H1 (cell line): ENCODE measurements at regions not wholly inside any gene's neighbourhood (a gene's known extent, or its start where the extent isn't known, plus 50 kb on each side); places are given as distances from the start of the nearest gene placed in this dataset.

Experiments used
- CTCF ChIA-PET: fragments of 300-600 bp; sonication (Branson Sonifier 250); formaldehyde crosslinking; loops from one replicate; lab custom pipeline; 2021; ENCODE audit not compliant: partially characterized antibody; lab: Charles Lee
- POLR2A ChIA-PET: fragments of 300-600 bp; sonication (Branson Sonifier 250); formaldehyde crosslinking; loops from one replicate; lab custom pipeline; 2021; ENCODE audit warnings: inconsistent platforms; ENCODE audit not compliant: partially characterized antibody; lab: Charles Lee
- DNase-seq, 2 experiments: peaks; one replicate each; pipeline versions ENCODE4 v3.0.0 to v3.0.0-alpha.2; 2010 to 2022; ENCODE audit warnings: low spot score in 2 of 2, low read depth in 1 of 2, mixed read lengths in 1 of 2
- FAIRE-seq: peaks from 2 replicates; lab custom pipeline; 2011; peaks lifted over from hg19 to GRCh38; lab: Jason Lieb, UNC
- H2AFZ ChIP-seq: 2 replicates; pipeline ENCODE4 v1.8.1; 2012; ENCODE audit warnings: low read length, inconsistent platforms
- H2AK5ac ChIP-seq: 2 replicates; pipeline ENCODE4 v1.6.1; 2013; ENCODE audit warnings: low read depth, low read length
- H2BK120ac ChIP-seq: replicated peaks from 2 replicates; pipeline ENCODE3; 2013; ENCODE audit warnings: low read depth, low read length, inconsistent platforms
- H2BK12ac ChIP-seq: 2 replicates; pipeline ENCODE4 v1.6.1; 2013; ENCODE audit warnings: low read depth, low read length
- H2BK15ac ChIP-seq: 2 replicates; pipeline ENCODE4 v1.6.1; 2013; ENCODE audit warnings: low read length
- H2BK20ac ChIP-seq: 2 replicates; pipeline ENCODE4 v1.6.1; 2013; ENCODE audit warnings: low read length
- H2BK5ac ChIP-seq: 2 replicates; pipeline ENCODE4 v1.6.1; 2013; ENCODE audit warnings: low read depth, low read length
- H3K14ac ChIP-seq: 2 replicates; pipeline ENCODE4 v1.6.1; 2013; ENCODE audit warnings: inconsistent platforms; ENCODE audit not compliant: insufficient read length
- H3K18ac ChIP-seq: 2 replicates; pipeline ENCODE4 v1.6.1; 2013; ENCODE audit warnings: low read length; ENCODE audit errors: extremely low read depth
- H3K23ac ChIP-seq: 2 replicates; pipeline ENCODE4 v1.6.1; 2013; ENCODE audit warnings: inconsistent platforms; ENCODE audit not compliant: insufficient read length
- H3K23me2 ChIP-seq: 2 replicates; pipeline ENCODE4 v1.6.1; 2013; ENCODE audit warnings: low read depth, low read length
- H3K27ac ChIP-seq: 2 replicates; pipeline ENCODE4 v1.6.1; 2011; ENCODE audit warnings: low read depth, low read length, inconsistent platforms
- H3K27me3 ChIP-seq, 4 experiments: replicated peaks in 1 of 4; 1 replicate in 1 of 4; 2 replicates in 3 of 4; pipeline versions ENCODE4 v1.6.1 to v1.8.1; 2011 to 2013; ENCODE audit warnings: low read length in 3 of 4, mild to moderate bottlenecking in 3 of 4, inconsistent platforms in 2 of 4, mixed read lengths in 2 of 4, moderate library complexity in 1 of 4; ENCODE audit not compliant: control insufficient read depth in 3 of 4, insufficient read depth in 3 of 4; ENCODE audit errors: extremely low read depth in 1 of 4
- H3K36me3 ChIP-seq, 4 experiments: 2 replicates each; pipeline versions ENCODE4 v1.6.1 to v1.8.1; 2011 to 2013; ENCODE audit warnings: mild to moderate bottlenecking in 4 of 4, low read length in 3 of 4, moderate library complexity in 2 of 4, control low read depth in 1 of 4, inconsistent platforms in 1 of 4; ENCODE audit not compliant: insufficient read depth in 4 of 4, control insufficient read depth in 2 of 4
- H3K4ac ChIP-seq: replicated peaks from 2 replicates; pipeline ENCODE3; 2013; ENCODE audit warnings: low read length, low read depth, mixed read lengths, inconsistent platforms; ENCODE audit not compliant: insufficient read length
- H3K4me1 ChIP-seq, 4 experiments: replicated peaks in 1 of 4; 1 replicate in 1 of 4; 2 replicates in 3 of 4; pipeline versions ENCODE4 v1.6.1 to v1.8.1; 2011 to 2013; ENCODE audit warnings: low read length in 3 of 4, inconsistent platforms in 2 of 4, mixed read lengths in 1 of 4; ENCODE audit not compliant: insufficient read depth in 4 of 4, control insufficient read depth in 3 of 4
- H3K4me2 ChIP-seq, 2 experiments: 2 replicates each; pipeline versions ENCODE4 v1.6.1 to v1.8.1; 2011 to 2013; ENCODE audit warnings: low read depth in 2 of 2, low read length in 2 of 2, control low read depth in 1 of 2, inconsistent platforms in 1 of 2, mild to moderate bottlenecking in 1 of 2; ENCODE audit not compliant: insufficient read depth in 1 of 2
- H3K4me3 ChIP-seq, 4 experiments: fragments of 200-600, 300-600 bp in 1 of 4; sonication (generic), shearing (Covaris generic), sonication (Bioruptor Twin) in 1 of 4; 2 replicates each; pipeline versions ENCODE4 v1.5.1 to v1.8.1; 2011 to 2016; ENCODE audit warnings: low read length in 4 of 4, low read depth in 3 of 4, control low read depth in 2 of 4, inconsistent platforms in 2 of 4, mild to moderate bottlenecking in 2 of 4, mixed read lengths in 1 of 4, moderate library complexity in 1 of 4; ENCODE audit not compliant: insufficient read depth in 2 of 4; ENCODE audit errors: extremely low read depth in 1 of 4
- H3K56ac ChIP-seq: replicated peaks from 2 replicates; pipeline ENCODE3; 2013; ENCODE audit warnings: low read depth, mild to moderate bottlenecking, mixed read lengths, low read length, inconsistent platforms; ENCODE audit not compliant: insufficient read length
- H3K79me1 ChIP-seq: 2 replicates; pipeline ENCODE4 v1.6.1; 2013; ENCODE audit warnings: low read depth, low read length, control low read depth
- H3K79me2 ChIP-seq, 2 experiments: 2 replicates each; pipeline versions ENCODE4 v1.6.1 to v1.8.1; 2012 to 2013; ENCODE audit warnings: low read length in 2 of 2, mild to moderate bottlenecking in 2 of 2, inconsistent platforms in 1 of 2; ENCODE audit not compliant: insufficient read depth in 2 of 2, control insufficient read depth in 1 of 2
- H3K9ac ChIP-seq, 4 experiments: replicated peaks in 1 of 4; 1 replicate in 1 of 4; 2 replicates in 3 of 4; pipeline versions ENCODE4 v1.6.1 to v1.8.1; 2011 to 2013; ENCODE audit warnings: low read depth in 3 of 4, low read length in 3 of 4, control low read depth in 2 of 4, mild to moderate bottlenecking in 2 of 4, moderate library complexity in 2 of 4, inconsistent platforms in 1 of 4; ENCODE audit errors: extremely low read depth in 1 of 4
- H3K9me3 ChIP-seq, 2 experiments: 2 replicates each; pipeline versions ENCODE4 v1.6.1 to v1.8.1; 2012 to 2013; ENCODE audit warnings: mild to moderate bottlenecking in 2 of 2, moderate library complexity in 2 of 2, control low read depth in 1 of 2, inconsistent platforms in 1 of 2, low read depth in 1 of 2, low read length in 1 of 2, mixed read lengths in 1 of 2; ENCODE audit not compliant: insufficient read depth in 2 of 2
- H4K20me1 ChIP-seq, 2 experiments: replicated peaks in 1 of 2; 2 replicates each; pipeline versions ENCODE3 to v1.8.1; 2011 to 2013; ENCODE audit warnings: inconsistent platforms in 2 of 2, low read length in 2 of 2, mild to moderate bottlenecking in 1 of 2; ENCODE audit not compliant: insufficient read depth in 2 of 2, control insufficient read depth in 1 of 2
- H4K5ac ChIP-seq: 2 replicates; pipeline ENCODE4 v1.6.1; 2013; ENCODE audit warnings: low read length, low read depth, mixed read lengths, inconsistent platforms; ENCODE audit not compliant: insufficient read length
- H4K8ac ChIP-seq: 2 replicates; pipeline ENCODE4 v1.8.0; 2013; ENCODE audit warnings: mild to moderate bottlenecking, moderate library complexity, low read length, inconsistent platforms; ENCODE audit not compliant: insufficient read depth; ENCODE audit errors: extremely low read depth
- H4K91ac ChIP-seq: replicated peaks from 2 replicates; pipeline ENCODE3; 2013; ENCODE audit warnings: low read length, mixed read lengths, inconsistent platforms; ENCODE audit not compliant: insufficient read length
- FOSL1 ChIP-seq: IDR thresholded peaks from 2 replicates; pipeline ENCODE4 v1.6.1; 2011; ENCODE audit warnings: mild to moderate bottlenecking, low read depth, low read length, moderate library complexity; ENCODE audit not compliant: insufficient read depth
- POU5F1 ChIP-seq: IDR thresholded peaks from 2 replicates; pipeline ENCODE4 v1.6.1; 2011; ENCODE audit warnings: low read depth, mild to moderate bottlenecking, low read length, moderate library complexity
- YY1 ChIP-seq: IDR thresholded peaks from 2 replicates; pipeline ENCODE4 v1.6.1; 2011; ENCODE audit warnings: low read depth, mild to moderate bottlenecking, low read length
- whole genome bisulfite sequencing, 2 experiments: shearing (Covaris generic) in 1 of 2; methylation state at CpG; one replicate each; pipeline versions ENCODE4 v1.1.6 to v1.1.7; 2013 to 2015; ENCODE audit warnings: low lambda C conversion rate in 2 of 2, mixed read lengths in 2 of 2, inconsistent platforms in 1 of 2, low coverage in 1 of 2, missing lambda C conversion rate in 1 of 2; ENCODE audit not compliant: insufficient replicate concordance in 2 of 2, insufficient coverage in 1 of 2, insufficient read length in 1 of 2; ENCODE audit errors: extremely low coverage in 1 of 2, missing lambda C conversion rate in 1 of 2; 5-methylcytosine and 5-hydroxymethylcytosine counted together
- TF ChIP-seq, protein P1 (sequence below): IDR thresholded peaks from 2 replicates; pipeline ENCODE4 v1.6.1; 2012; ENCODE audit warnings: inconsistent platforms

DNA sequence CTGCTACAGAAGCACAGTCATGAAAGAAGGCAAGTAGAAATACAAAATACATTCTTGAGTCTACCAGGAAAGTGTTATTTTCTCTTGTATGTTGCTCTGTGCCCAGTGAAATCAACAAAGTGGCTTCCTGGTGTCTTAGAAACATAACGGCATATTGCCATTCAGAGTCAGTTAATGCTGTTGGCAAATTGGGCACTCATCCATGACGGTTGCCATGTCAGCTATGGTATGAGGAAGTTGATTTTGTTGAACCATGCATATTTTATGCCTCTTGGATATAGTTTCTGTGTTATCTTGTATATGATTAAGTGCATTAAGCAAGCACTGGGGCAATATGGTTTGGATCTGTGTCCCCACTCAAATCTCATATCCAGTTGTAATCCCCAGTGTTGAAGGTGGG lies 153.1 kb upstream of the CXADR start:
- Histone ChIP-seq H3K9me3 (no peaks in the 10 kb centered on the region), H3K23ac (no peak overlapping the region), H3K27me3 (no peaks in the 10 kb centered on the region), H3K23me2 (no peaks in the 10 kb centered on the region), H3K79me1 (no peaks in the 10 kb centered on the region), H3K4me1 (no peaks in the 10 kb centered on the region), H3K18ac (no peak overlapping the region), H3K9ac (no peak overlapping the region), H2AFZ (no peak overlapping the region), H2BK120ac (no peak overlapping the region), H2BK15ac (no peak overlapping the region), H4K8ac (no peak overlapping the region), H2AK5ac (no peak overlapping the region), H4K5ac (no peak overlapping the region), H3K79me2 (no peaks in the 10 kb centered on the region), H2BK5ac (no peak overlapping the region), H4K20me1 (no peaks in the 10 kb centered on the region), H3K36me3 (no peaks in the 10 kb centered on the region), H3K4ac (no peak overlapping the region), H3K56ac (no peak overlapping the region), H3K14ac (no peak overlapping the region), H3K4me2 (no peak overlapping the region), H4K91ac (no peak overlapping the region), H3K4me3 (no peak overlapping the region), H2BK12ac (no peak overlapping the region), H2BK20ac (no peak overlapping the region), H3K27ac (no peak overlapping the region)
- ChIA-PET CTCF (no interaction called here), POLR2A (no interaction called here)
- FAIRE-seq (no peak), DNase-seq (no peak)
- TF ChIP-seq FOSL1, result no peak
- TF ChIP-seq, protein P1, sequence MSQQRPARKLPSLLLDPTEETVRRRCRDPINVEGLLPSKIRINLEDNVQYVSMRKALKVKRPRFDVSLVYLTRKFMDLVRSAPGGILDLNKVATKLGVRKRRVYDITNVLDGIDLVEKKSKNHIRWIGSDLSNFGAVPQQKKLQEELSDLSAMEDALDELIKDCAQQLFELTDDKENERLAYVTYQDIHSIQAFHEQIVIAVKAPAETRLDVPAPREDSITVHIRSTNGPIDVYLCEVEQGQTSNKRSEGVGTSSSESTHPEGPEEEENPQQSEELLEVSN, result no peak
- no peak for TF ChIP-seq YY1
- TF ChIP-seq POU5F1, result no peak
- WGBS, 2 experiments, result 98% methylated on average over 2 of the region's 2 CpGs; no CpG with 5 or more reads in 1 of the 2 experiments
